ENCODE measurements at regions not wholly inside any gene's neighbourhood (a gene's known extent, or its start where the extent isn't known, plus 50 kb on each side); places are given as distances from the start of the nearest gene placed in this dataset.

DNA sequence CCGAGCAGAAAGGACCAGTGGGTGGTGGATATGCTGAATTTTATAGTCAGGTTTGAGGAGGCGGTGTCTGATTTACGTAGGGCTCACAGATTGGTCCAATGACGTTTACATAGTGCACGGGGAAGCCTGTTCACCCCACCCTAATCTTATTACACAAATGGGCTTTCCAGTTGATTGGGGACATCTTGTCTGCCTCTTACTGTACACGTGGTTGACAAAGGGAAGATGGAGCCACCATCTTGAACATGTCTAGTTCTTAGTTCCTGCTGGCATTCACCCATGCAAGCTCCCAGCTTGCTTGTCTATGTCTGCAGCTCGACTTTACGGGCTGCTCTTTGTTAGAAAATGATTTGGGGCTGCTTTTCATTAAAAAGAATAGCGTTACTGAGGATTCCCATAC is 332.0 kb upstream of the SLCO3A1 start:
- ATAC-seq (no peak), DNase-seq (no peak)
- TF ChIP-seq CTCF (IDR thresholded peaks at IDR 0.05 in 4 of 5, conservative IDR thresholded peaks at IDR 0.05 in 1 of 5) = no peak
- TF ChIP-seq POLR2A (IDR thresholded peaks at IDR 0.05) = no peak
- intact Hi-C loops (cut with DNase I; ENCODE audit: low total_unique reads) = loop anchor here (10.0 kb wide), 1 partner anchor 217 kb away; no protein-coding TSS in a partner anchor
- no peaks in the 10 kb centered on the region for H3K9me3 ChIP-seq
- H3K27me3 ChIP-seq = no peaks in the 10 kb centered on the region
- no peak overlapping the region for H3K4me3 ChIP-seq
- no peaks in the 10 kb centered on the region for H3K36me3 ChIP-seq
- H3K4me1 ChIP-seq = peaks cover 0 to 3% of the 10 kb centered on the region in 2 donors
- in situ Hi-C loops (cut with MboI; ENCODE audit: low sequenced_read_pairs in 4 of 4) = loop anchor here in 1 of 4 donors (10.0 kb wide), 1 partner anchor 217 kb away; no protein-coding TSS in a partner anchor
- H3K27ac ChIP-seq = no peak overlapping the region

DNA sequence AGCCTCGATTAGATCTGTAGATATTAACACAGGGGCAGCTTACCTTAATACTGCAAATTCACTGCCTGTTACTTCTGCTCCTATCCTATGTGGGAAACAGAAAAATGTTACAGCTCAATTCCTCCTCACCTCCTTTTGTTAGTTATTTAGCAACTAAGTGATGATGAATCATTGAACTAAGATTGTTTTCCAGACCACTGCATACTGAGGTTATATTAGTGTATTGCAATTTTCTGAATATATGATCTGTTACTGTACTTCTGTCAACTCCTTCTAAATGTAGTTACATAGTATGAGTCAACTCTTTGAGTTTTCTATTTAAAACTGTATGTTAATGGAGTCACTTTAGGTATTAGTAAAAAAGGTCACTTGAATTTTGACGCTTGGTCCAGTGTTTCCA is 331.5 kb upstream of the SLCO3A1 start:
- Histone ChIP-seq H3K9me3 (no peaks in the 10 kb centered on the region), H3K27ac (no peak overlapping the region), H3K27me3 (no peaks in the 10 kb centered on the region), H3K4me1 (peaks cover 0 to 3% of the 10 kb centered on the region in 2 donors), H3K4me3 (no peak overlapping the region), H3K36me3 (no peaks in the 10 kb centered on the region)
- ATAC-seq (no peak), DNase-seq (no peak)
- in situ Hi-C loops (cut with MboI; ENCODE audit: low sequenced_read_pairs in 4 of 4) = loop anchor here in 1 of 4 donors (10.0 kb wide), 1 partner anchor 217 kb away; no protein-coding TSS in a partner anchor
- intact Hi-C loops (cut with DNase I; ENCODE audit: low total_unique reads) = loop anchor here (10.0 kb wide), 1 partner anchor 217 kb away; no protein-coding TSS in a partner anchor
- no peak for TF ChIP-seq CTCF (IDR thresholded peaks at IDR 0.05 in 4 of 5, conservative IDR thresholded peaks at IDR 0.05 in 1 of 5)

- in situ Hi-C loops (cut with MboI; ENCODE audit: low sequenced_read_pairs in 4 of 4) = loop anchor here in 1 of 4 donors (10.0 kb wide), 1 partner anchor 218 kb away; no protein-coding TSS in a partner anchor
- Histone ChIP-seq H3K4me1 (peaks cover 0 to 3% of the 10 kb centered on the region in 2 donors), H3K36me3 (no peaks in the 10 kb centered on the region), H3K27ac (no peak overlapping the region), H3K9me3 (no peaks in the 10 kb centered on the region), H3K4me3 (no peak overlapping the region), H3K27me3 (no peaks in the 10 kb centered on the region)
- ATAC-seq (peak in 1 of 2 donors; percentile 69), DNase-seq (no peak)
- intact Hi-C loops (cut with DNase I; ENCODE audit: low total_unique reads) = loop anchor here (10.0 kb wide), 1 partner anchor 218 kb away; no protein-coding TSS in a partner anchor
- peak in 3 of 5 experiments; percentile 18 to 29 (median 23) for TF ChIP-seq CTCF (IDR thresholded peaks at IDR 0.05 in 4 of 5, conservative IDR thresholded peaks at IDR 0.05 in 1 of 5)
- no peak for TF ChIP-seq POLR2A (IDR thresholded peaks at IDR 0.05)
Measured at GRCh38 chr15:91522605-91523332, 330.7 kb upstream of the SLCO3A1 start.

GRCh38 chr15:91523596-91523995 is 329.9 kb upstream of the SLCO3A1 start:
- DNase-seq (no peak), ATAC-seq (no peak)
- H3K27me3 ChIP-seq = no peaks in the 10 kb centered on the region
- TF ChIP-seq POLR2A (IDR thresholded peaks at IDR 0.05) (no peak), CTCF (IDR thresholded peaks at IDR 0.05 in 4 of 5, conservative IDR thresholded peaks at IDR 0.05 in 1 of 5) (no peak)
- no peak overlapping the region for H3K27ac ChIP-seq
- in situ Hi-C loops (cut with MboI; ENCODE audit: low sequenced_read_pairs in 4 of 4) (loop anchor here in 1 of 4 donors (10.0 kb wide), 1 partner anchor 219 kb away; no protein-coding TSS in a partner anchor), intact Hi-C loops (cut with DNase I; ENCODE audit: low total_unique reads) (loop anchor here (10.0 kb wide), 1 partner anchor 219 kb away; no protein-coding TSS in a partner anchor)
- H3K4me3 ChIP-seq = no peak overlapping the region
- H3K9me3 ChIP-seq = no peaks in the 10 kb centered on the region
- no peaks in the 10 kb centered on the region for H3K36me3 ChIP-seq
- H3K4me1 ChIP-seq = peaks cover 0 to 3% of the 10 kb centered on the region in 2 donors

Measured in gastrocnemius medialis (tissue), 4 donors.